ENCODE measurements at regions not wholly inside any gene's neighbourhood (a gene's known extent, or its start where the extent isn't known, plus 50 kb on each side); places are given as distances from the start of the nearest gene placed in this dataset.
A peak's percentile ranks its signal among the peaks of the same experiment; 100 is the strongest.

GRCh38 chr3:30122359-30122758 is 484.0 kb upstream of the TGFBR2 start:
- no peak for DNase-seq

- no peak for DNase-seq
Measured at GRCh38 chr3:30123224-30123623, 483.2 kb upstream of the TGFBR2 start.

- no peak for DNase-seq
Measured at GRCh38 chr3:30123755-30124154, 482.6 kb upstream of the TGFBR2 start.

- DNase-seq: peak; percentile 51
Measured at GRCh38 chr3:30124435-30125370, 481.7 kb upstream of the TGFBR2 start.

- no peak for DNase-seq
Measured at GRCh38 chr3:30129765-30130164, 476.6 kb upstream of the TGFBR2 start.

GRCh38 chr3:30130391-30130790 is 476.0 kb upstream of the TGFBR2 start:
- DNase-seq: no peak

GRCh38 chr3:30131191-30131590 is 475.2 kb upstream of the TGFBR2 start:
- DNase-seq: no peak

- peak; percentile 11 for DNase-seq
Measured at GRCh38 chr3:30135190-30135589, 471.2 kb upstream of the TGFBR2 start.

- DNase-seq: no peak
Measured at GRCh38 chr3:30139283-30139682, 467.1 kb upstream of the TGFBR2 start.

GRCh38 chr3:30140356-30141075 is 465.9 kb upstream of the TGFBR2 start:
- DNase-seq: no peak

- DNase-seq: no peak
Measured at GRCh38 chr3:30141178-30141581, 465.2 kb upstream of the TGFBR2 start.

GRCh38 chr3:30141927-30142326 is 464.5 kb upstream of the TGFBR2 start:
- DNase-seq: no peak

GRCh38 chr3:30142946-30143345 is 463.5 kb upstream of the TGFBR2 start:
- DNase-seq: no peak

GRCh38 chr3:30145281-30145680 is 461.1 kb upstream of the TGFBR2 start:
- no peak for DNase-seq

- no peak for DNase-seq
Measured at GRCh38 chr3:30146978-30147377, 459.4 kb upstream of the TGFBR2 start.

- DNase-seq: no peak
Measured at GRCh38 chr3:30154853-30155252, 451.5 kb upstream of the TGFBR2 start.

- no peak for DNase-seq
Measured at GRCh38 chr3:30155755-30156154, 450.6 kb upstream of the TGFBR2 start.

GRCh38 chr3:30156586-30157498 is 449.6 kb upstream of the TGFBR2 start:
- peak; percentile 36 for DNase-seq

- DNase-seq: peak; percentile 55
Measured at GRCh38 chr3:30161375-30161774, 445.0 kb upstream of the TGFBR2 start.

GRCh38 chr3:30162579-30162978 is 443.8 kb upstream of the TGFBR2 start:
- DNase-seq: peak; percentile 95

- no peak for DNase-seq
Measured at GRCh38 chr3:30166535-30166934, 439.9 kb upstream of the TGFBR2 start.

GRCh38 chr3:30167541-30168011 is 438.8 kb upstream of the TGFBR2 start:
- DNase-seq: peak; percentile 24

- no peak for DNase-seq
Measured at GRCh38 chr3:30169487-30169886, 436.9 kb upstream of the TGFBR2 start.
